ENCODE measurements at regions not wholly inside any gene's neighbourhood (a gene's known extent, or its start where the extent isn't known, plus 50 kb on each side); places are given as distances from the start of the nearest gene placed in this dataset.

DNA sequence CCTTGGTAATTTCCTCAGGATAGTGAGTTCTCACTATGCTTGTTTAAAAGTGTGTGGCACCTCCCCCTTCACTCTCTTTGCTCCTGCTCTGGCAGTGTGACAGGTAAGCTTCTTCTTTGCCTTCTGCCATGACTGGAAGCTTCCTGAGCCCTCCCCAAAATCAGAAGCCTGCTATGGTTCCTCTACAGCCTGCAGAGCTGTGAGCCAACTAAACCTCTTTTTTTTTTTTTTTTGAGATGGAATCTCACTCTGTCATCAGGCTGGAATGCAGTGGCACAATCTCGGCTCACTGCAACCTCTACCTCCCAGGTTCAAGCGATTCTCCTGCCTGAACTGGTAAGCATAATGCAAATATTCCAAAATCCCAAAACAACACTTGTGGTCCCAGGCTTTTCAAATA is 80.0 kb downstream of the SOWAHC start (continued):
- TF ChIP-seq, protein P1, sequence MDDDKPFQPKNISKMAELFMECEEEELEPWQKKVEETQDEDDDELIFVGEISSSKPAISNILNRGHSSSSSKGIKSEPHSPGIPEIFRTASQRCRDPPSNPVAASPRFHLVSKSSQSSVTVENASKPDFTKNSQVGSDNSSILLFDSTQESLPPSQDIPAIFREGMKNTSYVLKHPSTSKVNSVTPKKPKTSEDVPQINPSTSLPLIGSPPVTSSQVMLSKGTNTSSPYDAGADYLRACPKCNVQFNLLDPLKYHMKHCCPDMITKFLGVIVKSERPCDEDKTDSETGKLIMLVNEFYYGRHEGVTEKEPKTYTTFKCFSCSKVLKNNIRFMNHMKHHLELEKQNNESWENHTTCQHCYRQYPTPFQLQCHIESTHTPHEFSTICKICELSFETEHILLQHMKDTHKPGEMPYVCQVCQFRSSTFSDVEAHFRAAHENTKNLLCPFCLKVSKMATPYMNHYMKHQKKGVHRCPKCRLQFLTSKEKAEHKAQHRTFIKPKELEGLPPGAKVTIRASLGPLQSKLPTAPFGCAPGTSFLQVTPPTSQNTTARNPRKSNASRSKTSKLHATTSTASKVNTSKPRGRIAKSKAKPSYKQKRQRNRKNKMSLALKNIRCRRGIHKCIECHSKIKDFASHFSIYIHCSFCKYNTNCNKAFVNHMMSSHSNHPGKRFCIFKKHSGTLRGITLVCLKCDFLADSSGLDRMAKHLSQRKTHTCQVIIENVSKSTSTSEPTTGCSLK (tag by site-specific recombination; IDR thresholded peaks at IDR 0.05), result no peak
- no peak for TF ChIP-seq ZBTB6 (tag by site-specific recombination; IDR thresholded peaks at IDR 0.05)
- TF ChIP-seq ZNF521 (tag by site-specific recombination; IDR thresholded peaks at IDR 0.05), result no peak
- TF ChIP-seq ZFP69B (tag by site-specific recombination; IDR thresholded peaks at IDR 0.05), result no peak
- no peak for TF ChIP-seq ZNF580 (tag by site-specific recombination; IDR thresholded peaks at IDR 0.05)
- no peak for TF ChIP-seq ZXDB (tag by site-specific recombination; IDR thresholded peaks at IDR 0.05)
- no peak for TF ChIP-seq ZNF350 (tag by site-specific recombination; IDR thresholded peaks at IDR 0.05)
- TF ChIP-seq, protein P2, sequence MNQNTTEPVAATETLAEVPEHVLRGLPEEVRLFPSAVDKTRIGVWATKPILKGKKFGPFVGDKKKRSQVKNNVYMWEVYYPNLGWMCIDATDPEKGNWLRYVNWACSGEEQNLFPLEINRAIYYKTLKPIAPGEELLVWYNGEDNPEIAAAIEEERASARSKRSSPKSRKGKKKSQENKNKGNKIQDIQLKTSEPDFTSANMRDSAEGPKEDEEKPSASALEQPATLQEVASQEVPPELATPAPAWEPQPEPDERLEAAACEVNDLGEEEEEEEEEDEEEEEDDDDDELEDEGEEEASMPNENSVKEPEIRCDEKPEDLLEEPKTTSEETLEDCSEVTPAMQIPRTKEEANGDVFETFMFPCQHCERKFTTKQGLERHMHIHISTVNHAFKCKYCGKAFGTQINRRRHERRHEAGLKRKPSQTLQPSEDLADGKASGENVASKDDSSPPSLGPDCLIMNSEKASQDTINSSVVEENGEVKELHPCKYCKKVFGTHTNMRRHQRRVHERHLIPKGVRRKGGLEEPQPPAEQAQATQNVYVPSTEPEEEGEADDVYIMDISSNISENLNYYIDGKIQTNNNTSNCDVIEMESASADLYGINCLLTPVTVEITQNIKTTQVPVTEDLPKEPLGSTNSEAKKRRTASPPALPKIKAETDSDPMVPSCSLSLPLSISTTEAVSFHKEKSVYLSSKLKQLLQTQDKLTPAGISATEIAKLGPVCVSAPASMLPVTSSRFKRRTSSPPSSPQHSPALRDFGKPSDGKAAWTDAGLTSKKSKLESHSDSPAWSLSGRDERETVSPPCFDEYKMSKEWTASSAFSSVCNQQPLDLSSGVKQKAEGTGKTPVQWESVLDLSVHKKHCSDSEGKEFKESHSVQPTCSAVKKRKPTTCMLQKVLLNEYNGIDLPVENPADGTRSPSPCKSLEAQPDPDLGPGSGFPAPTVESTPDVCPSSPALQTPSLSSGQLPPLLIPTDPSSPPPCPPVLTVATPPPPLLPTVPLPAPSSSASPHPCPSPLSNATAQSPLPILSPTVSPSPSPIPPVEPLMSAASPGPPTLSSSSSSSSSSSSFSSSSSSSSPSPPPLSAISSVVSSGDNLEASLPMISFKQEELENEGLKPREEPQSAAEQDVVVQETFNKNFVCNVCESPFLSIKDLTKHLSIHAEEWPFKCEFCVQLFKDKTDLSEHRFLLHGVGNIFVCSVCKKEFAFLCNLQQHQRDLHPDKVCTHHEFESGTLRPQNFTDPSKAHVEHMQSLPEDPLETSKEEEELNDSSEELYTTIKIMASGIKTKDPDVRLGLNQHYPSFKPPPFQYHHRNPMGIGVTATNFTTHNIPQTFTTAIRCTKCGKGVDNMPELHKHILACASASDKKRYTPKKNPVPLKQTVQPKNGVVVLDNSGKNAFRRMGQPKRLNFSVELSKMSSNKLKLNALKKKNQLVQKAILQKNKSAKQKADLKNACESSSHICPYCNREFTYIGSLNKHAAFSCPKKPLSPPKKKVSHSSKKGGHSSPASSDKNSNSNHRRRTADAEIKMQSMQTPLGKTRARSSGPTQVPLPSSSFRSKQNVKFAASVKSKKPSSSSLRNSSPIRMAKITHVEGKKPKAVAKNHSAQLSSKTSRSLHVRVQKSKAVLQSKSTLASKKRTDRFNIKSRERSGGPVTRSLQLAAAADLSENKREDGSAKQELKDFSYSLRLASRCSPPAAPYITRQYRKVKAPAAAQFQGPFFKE (tag by site-specific recombination; IDR thresholded peaks at IDR 0.05; ENCODE audit: borderline replicate concordance), result no peak
- TF ChIP-seq ZBTB48 (tag by site-specific recombination; IDR thresholded peaks at IDR 0.05), result no peak
- 0 out of 2 replicates have a peak, but pooled peaks have one; percentile 30 for TF ChIP-seq ZBTB17 (tag by site-specific recombination; IDR thresholded peaks at IDR 0.05)
- peak; percentile 64 for TF ChIP-seq GLIS1 (tag by site-specific recombination; IDR thresholded peaks at IDR 0.05)
- no peak for TF ChIP-seq ZNF670 (tag by site-specific recombination; IDR thresholded peaks at IDR 0.05; ENCODE audit: low read depth)
- TF ChIP-seq HIC1 (tag by site-specific recombination; IDR thresholded peaks at IDR 0.05), result no peak
- TF ChIP-seq ZNF600 (tag by site-specific recombination; IDR thresholded peaks at IDR 0.05), result 0 out of 2 replicates have a peak, but pooled peaks have one; percentile 14

GRCh38 chr2:109695290-109695689 is 81.1 kb downstream of the SOWAHC start:
- Histone ChIP-seq H3K9me3 (ENCODE audit: control insufficient read depth, insufficient read depth, low read depth, low read length) (no peaks in the 10 kb centered on the region), H3K36me3 (ENCODE audit: control insufficient read depth in 2 of 2, insufficient read depth in 1 of 2, low read length in 2 of 2) (no peaks in the 10 kb centered on the region), H3K27ac (ENCODE audit: extremely low read depth, low read depth, low read length) (no peak overlapping the region), H3K4me3 (ENCODE audit: low read depth, low read length) (no peak overlapping the region), H3K4me1 (ENCODE audit: control insufficient read depth, insufficient read depth, low read length) (peaks cover 6% of the 10 kb centered on the region; the same call in 1 of the 2 replicates)
- TF ChIP-seq KLF9 (tag by site-specific recombination; IDR thresholded peaks at IDR 0.05; ENCODE audit: low read depth) (no peak), GLIS1 (tag by site-specific recombination; IDR thresholded peaks at IDR 0.05) (peak; percentile 55; the same call in 1 of the 2 replicates), ZIC2 (tag by site-specific recombination; IDR thresholded peaks at IDR 0.05) (peak; percentile 86)
- ChIA-PET CTCF (no interaction called here), POLR2A (no interaction called here)

Measured in HEK293 (cell line).